ENCODE measurements at regions not wholly inside any gene's neighbourhood (a gene's known extent, or its start where the extent isn't known, plus 50 kb on each side); places are given as distances from the start of the nearest gene placed in this dataset.

DNA sequence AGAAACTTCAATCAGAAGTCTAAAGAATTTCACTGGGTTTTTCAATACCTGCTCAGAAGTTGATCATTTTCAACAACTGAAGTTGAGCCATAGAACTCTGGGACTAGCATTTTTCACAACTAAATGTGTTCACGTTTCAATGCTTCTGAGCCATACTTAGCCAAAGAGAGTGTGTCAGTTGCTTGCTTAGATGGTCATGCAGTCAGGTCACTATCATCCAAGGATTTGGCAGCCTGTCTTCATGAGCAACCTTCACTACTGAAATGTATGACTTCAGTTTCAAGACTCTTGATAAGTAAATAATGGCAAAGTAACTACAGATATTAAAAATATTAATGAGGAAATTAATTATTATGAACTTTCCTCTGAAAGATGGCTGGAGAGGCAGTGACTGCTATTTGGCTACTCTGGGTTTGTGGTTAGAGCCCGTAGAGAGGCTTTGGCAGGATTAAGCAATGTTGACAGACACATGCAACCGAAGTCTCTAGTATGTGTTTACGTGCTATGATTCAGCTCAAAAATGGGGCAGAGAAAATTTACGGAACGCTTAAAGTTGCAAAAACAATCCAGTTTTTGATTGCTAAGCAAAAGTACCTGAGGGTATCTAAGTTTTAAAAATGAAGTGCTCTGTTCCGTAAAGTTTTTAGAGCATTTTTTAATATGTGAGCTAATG is 133.8 kb downstream of the GMNC start:
- TF ChIP-seq, protein P1, sequence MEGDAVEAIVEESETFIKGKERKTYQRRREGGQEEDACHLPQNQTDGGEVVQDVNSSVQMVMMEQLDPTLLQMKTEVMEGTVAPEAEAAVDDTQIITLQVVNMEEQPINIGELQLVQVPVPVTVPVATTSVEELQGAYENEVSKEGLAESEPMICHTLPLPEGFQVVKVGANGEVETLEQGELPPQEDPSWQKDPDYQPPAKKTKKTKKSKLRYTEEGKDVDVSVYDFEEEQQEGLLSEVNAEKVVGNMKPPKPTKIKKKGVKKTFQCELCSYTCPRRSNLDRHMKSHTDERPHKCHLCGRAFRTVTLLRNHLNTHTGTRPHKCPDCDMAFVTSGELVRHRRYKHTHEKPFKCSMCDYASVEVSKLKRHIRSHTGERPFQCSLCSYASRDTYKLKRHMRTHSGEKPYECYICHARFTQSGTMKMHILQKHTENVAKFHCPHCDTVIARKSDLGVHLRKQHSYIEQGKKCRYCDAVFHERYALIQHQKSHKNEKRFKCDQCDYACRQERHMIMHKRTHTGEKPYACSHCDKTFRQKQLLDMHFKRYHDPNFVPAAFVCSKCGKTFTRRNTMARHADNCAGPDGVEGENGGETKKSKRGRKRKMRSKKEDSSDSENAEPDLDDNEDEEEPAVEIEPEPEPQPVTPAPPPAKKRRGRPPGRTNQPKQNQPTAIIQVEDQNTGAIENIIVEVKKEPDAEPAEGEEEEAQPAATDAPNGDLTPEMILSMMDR (conservative IDR thresholded peaks at IDR 0.05 in 1 of 2, IDR thresholded peaks at IDR 0.05 in 1 of 2; ENCODE audit: low read depth in 1 of 2, low read length in 2 of 2): no peak
- no peak for TF ChIP-seq EZH2 (IDR thresholded peaks at IDR 0.05; ENCODE audit: low read length, missing control alignments)

Data from fibroblast of lung (primary cell).